HEK293 (cell line): ENCODE measurements at regions not wholly inside any gene's neighbourhood (a gene's known extent, or its start where the extent isn't known, plus 50 kb on each side); places are given as distances from the start of the nearest gene placed in this dataset.

Source experiments
- CTCF ChIA-PET: fragments of 350-600 bp; formaldehyde crosslinking; extraction: SDS; loops from one replicate; lab custom pipeline; 2021; ENCODE audit warnings: antibody characterized with exemption; lab: Yijun Ruan, JAX
- POLR2A ChIA-PET: fragments of 300-600 bp; formaldehyde crosslinking; extraction: SDS; loops from one replicate; lab custom pipeline; 2020; ENCODE audit warnings: antibody characterized with exemption, inconsistent platforms; lab: Yijun Ruan, JAX
- H3K27ac ChIP-seq: fragments of 200-500 bp; sonication (Bioruptor generic); 2 replicates; pipeline ENCODE4 v1.5.1; 2014; ENCODE audit warnings: low read depth, low read length, control low read depth, inconsistent platforms; ENCODE audit errors: extremely low read depth
- H3K36me3 ChIP-seq, 2 experiments: fragments of 200-500 bp in 1 of 2; sonication (Bioruptor generic) in 1 of 2; 1 replicate in 1 of 2; 2 replicates in 1 of 2; pipeline ENCODE4 v1.5.1; 2014 to 2017; ENCODE audit warnings: inconsistent platforms in 2 of 2, low read length in 2 of 2; ENCODE audit not compliant: control insufficient read depth in 2 of 2, insufficient read depth in 1 of 2
- H3K4me1 ChIP-seq: fragments of 200-500 bp; sonication (Bioruptor generic); 2 replicates; pipeline ENCODE4 v1.5.1; 2014; ENCODE audit warnings: mild to moderate bottlenecking, low read length, inconsistent platforms; ENCODE audit not compliant: control insufficient read depth, insufficient read depth
- H3K4me3 ChIP-seq: 2 replicates; pipeline ENCODE4 v1.5.1; 2011; ENCODE audit warnings: low read depth, mild to moderate bottlenecking, control low read depth, low read length, moderate library complexity
- H3K9me3 ChIP-seq: fragments of 200-500 bp; sonication (Bioruptor generic); 2 replicates; pipeline ENCODE4 v1.5.1; 2014; ENCODE audit warnings: low read depth, low read length, inconsistent platforms; ENCODE audit not compliant: control insufficient read depth, insufficient read depth
- EGR2 ChIP-seq: fragments of 450-650 bp; formaldehyde crosslinking; IDR thresholded peaks from 2 replicates; pipeline ENCODE4 v1.5.1; 2016; ENCODE audit warnings: low read depth, missing biosample characterization, missing genetic modification characterization
- ELK4 ChIP-seq: IDR thresholded peaks from 2 replicates; pipeline ENCODE4 v1.6.1; 2011; ENCODE audit warnings: mild to moderate bottlenecking, low read depth, low read length, borderline replicate concordance
- GLIS1 ChIP-seq: fragments of 450-650 bp; formaldehyde crosslinking; IDR thresholded peaks from 2 replicates; pipeline ENCODE4 v1.5.1; 2016; ENCODE audit warnings: missing biosample characterization, missing genetic modification characterization
- MYNN ChIP-seq: fragments of 450-650 bp; formaldehyde crosslinking; IDR thresholded peaks from 2 replicates; pipeline ENCODE4 v1.5.1; 2016; ENCODE audit warnings: missing biosample characterization, missing genetic modification characterization, borderline replicate concordance
- PRDM2 ChIP-seq: fragments of 450-650 bp; formaldehyde crosslinking; IDR thresholded peaks from 2 replicates; pipeline ENCODE4 v1.5.1; 2016; ENCODE audit warnings: missing biosample characterization, missing genetic modification characterization, borderline replicate concordance
- WT1 ChIP-seq: fragments of 450-650 bp; formaldehyde crosslinking; IDR thresholded peaks from 2 replicates; pipeline ENCODE4 v1.5.1; 2016; ENCODE audit warnings: missing biosample characterization, missing genetic modification characterization
- ZBTB49 ChIP-seq: fragments of 450-650 bp; formaldehyde crosslinking; IDR thresholded peaks from 2 replicates; pipeline ENCODE4 v1.5.1; 2016; ENCODE audit warnings: missing biosample characterization, missing genetic modification characterization, low read depth
- ZNF112 ChIP-seq: fragments of 450-650 bp; formaldehyde crosslinking; IDR thresholded peaks from 2 replicates; pipeline ENCODE4 v1.5.0; 2017; ENCODE audit warnings: missing biosample characterization, missing genetic modification characterization
- ZNF132 ChIP-seq: fragments of 450-650 bp; formaldehyde crosslinking; IDR thresholded peaks from 2 replicates; pipeline ENCODE4 v1.5.1; 2017; ENCODE audit warnings: missing biosample characterization, missing genetic modification characterization, borderline replicate concordance
- ZNF501 ChIP-seq: fragments of 450-650 bp; formaldehyde crosslinking; IDR thresholded peaks from 2 replicates; pipeline ENCODE4 v1.5.1; 2016; ENCODE audit warnings: missing biosample characterization, missing genetic modification characterization
- ZNF514 ChIP-seq: fragments of 450-650 bp; formaldehyde crosslinking; IDR thresholded peaks from 2 replicates; pipeline ENCODE4 v1.5.1; 2016; ENCODE audit warnings: missing biosample characterization, missing genetic modification characterization
- ZNF664 ChIP-seq: fragments of 450-650 bp; formaldehyde crosslinking; IDR thresholded peaks from 2 replicates; pipeline ENCODE4 v1.5.1; 2016; ENCODE audit warnings: missing biosample characterization, missing genetic modification characterization
- ZSCAN30 ChIP-seq: fragments of 450-650 bp; IDR thresholded peaks from 2 replicates; pipeline ENCODE4 v1.5.1; 2018; ENCODE audit warnings: missing biosample characterization, mild to moderate bottlenecking, missing genetic modification characterization, moderate library complexity

GRCh38 chr1:55844322-55844721, 629.2 kb upstream of the USP24 start:
- POLR2A ChIA-PET, result no interaction called here
- CTCF ChIA-PET, result no interaction called here

More at GRCh38 chr1:55844322-55844721, 629.2 kb upstream of the USP24 start:
- Histone ChIP-seq H3K9me3 (no peaks in the 10 kb centered on the region), H3K4me3 (no peak overlapping the region), H3K36me3 (no peaks in the 10 kb centered on the region), H3K4me1 (no peaks in the 10 kb centered on the region), H3K27ac (no peak overlapping the region)
- TF ChIP-seq PRDM2 (tag by site-specific recombination) (no peak), GLIS1 (tag by site-specific recombination) (no peak), ZBTB49 (tag by site-specific recombination) (no peak), EGR2 (tag by site-specific recombination) (no peak), ZNF501 (tag by site-specific recombination) (no peak), ZNF112 (tag by site-specific recombination) (no peak), ZSCAN30 (no peak), ZNF514 (tag by site-specific recombination) (no peak), MYNN (no peak), WT1 (no peak), ZNF664 (tag by site-specific recombination) (no peak), ELK4 (no peak), ZNF132 (tag by site-specific recombination) (no peak)
